ENCODE measurements at regions not wholly inside any gene's neighbourhood (a gene's known extent, or its start where the extent isn't known, plus 50 kb on each side); places are given as distances from the start of the nearest gene placed in this dataset.

GRCh38 chr2:181241366-181241765, 215.8 kb upstream of the ITGA4 start:
- no peak for DNase-seq

- DNase-seq = no peak
Measured at GRCh38 chr2:181241797-181242196, 215.4 kb upstream of the ITGA4 start.

GRCh38 chr2:181242262-181242661, 214.9 kb upstream of the ITGA4 start:
- DNase-seq = no peak

GRCh38 chr2:181243319-181243718, 213.9 kb upstream of the ITGA4 start:
- DNase-seq = no peak

- DNase-seq = no peak
Measured at GRCh38 chr2:181250691-181251090, 206.5 kb upstream of the ITGA4 start.

GRCh38 chr2:181252262-181253148, 204.7 kb upstream of the ITGA4 start:
- no peak for DNase-seq

GRCh38 chr2:181253438-181253837, 203.7 kb upstream of the ITGA4 start:
- DNase-seq = no peak

- DNase-seq = no peak
Measured at GRCh38 chr2:181255651-181256050, 201.5 kb upstream of the ITGA4 start.

GRCh38 chr2:181258720-181259119, 198.5 kb upstream of the ITGA4 start:
- DNase-seq = no peak

- DNase-seq = no peak
Measured at GRCh38 chr2:181262782-181263181, 194.4 kb upstream of the ITGA4 start.

- DNase-seq = no peak
Measured at GRCh38 chr2:181264001-181264400, 193.2 kb upstream of the ITGA4 start.

- DNase-seq = no peak
Measured at GRCh38 chr2:181264441-181264840, 192.7 kb upstream of the ITGA4 start.

- no peak for DNase-seq
Measured at GRCh38 chr2:181266614-181267013, 190.6 kb upstream of the ITGA4 start.

- no peak for DNase-seq
Measured at GRCh38 chr2:181268174-181268867, 188.9 kb upstream of the ITGA4 start.

GRCh38 chr2:181273986-181274385, 183.2 kb upstream of the ITGA4 start:
- no peak for DNase-seq

- DNase-seq = no peak
Measured at GRCh38 chr2:181275643-181276070, 181.5 kb upstream of the ITGA4 start.

- no peak for DNase-seq
Measured at GRCh38 chr2:181281206-181281832, 175.9 kb upstream of the ITGA4 start.

- no peak for DNase-seq
Measured at GRCh38 chr2:181285116-181285515, 172.1 kb upstream of the ITGA4 start.

GRCh38 chr2:181289698-181290097, 167.5 kb upstream of the ITGA4 start:
- no peak for DNase-seq

GRCh38 chr2:181290182-181290581, 167.0 kb upstream of the ITGA4 start:
- no peak for DNase-seq

GRCh38 chr2:181294979-181295378, 162.2 kb upstream of the ITGA4 start:
- DNase-seq = no peak

GRCh38 chr2:181300600-181301291, 156.4 kb upstream of the ITGA4 start:
- no peak for DNase-seq

Measured in anterior cingulate cortex (tissue), 58 donors.